ENCODE measurements at regions not wholly inside any gene's neighbourhood (a gene's known extent, or its start where the extent isn't known, plus 50 kb on each side); places are given as distances from the start of the nearest gene placed in this dataset.

DNA sequence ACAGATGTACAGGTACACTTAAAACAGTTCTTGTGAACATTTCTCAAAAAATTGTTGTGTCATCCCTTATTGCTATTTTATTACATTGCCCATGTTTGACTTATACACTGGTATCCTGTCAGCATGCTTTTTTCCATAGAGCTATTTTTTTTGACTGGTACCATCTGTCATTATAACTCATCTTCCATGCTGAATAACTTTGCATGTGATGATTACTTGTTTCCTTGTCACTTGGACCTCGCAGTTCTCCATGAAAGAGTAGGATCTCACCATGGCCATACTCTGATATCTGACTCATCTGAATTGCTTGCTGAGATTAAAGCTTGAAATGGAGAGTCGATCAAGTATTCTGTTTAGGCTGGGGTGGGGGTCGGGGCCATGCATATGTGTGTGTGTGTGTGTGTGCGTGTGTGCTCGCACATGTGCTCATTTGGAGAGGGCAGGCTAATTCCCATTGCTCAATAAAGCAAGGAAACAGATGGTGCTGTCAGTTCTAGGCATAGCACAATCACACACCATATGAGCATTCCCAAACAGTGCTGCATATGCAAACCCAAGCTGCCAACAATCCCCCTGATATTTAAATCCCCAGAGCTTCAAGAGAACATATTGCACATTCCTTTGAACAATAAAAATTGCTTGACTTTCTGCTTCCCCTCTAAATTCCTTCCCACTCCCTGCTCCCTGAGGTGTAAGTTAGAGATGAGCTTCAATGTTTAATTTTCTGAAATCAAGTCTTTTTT is 62.9 kb downstream of the NHLRC3 start:
- no peak overlapping the region for H3K27ac ChIP-seq
- TF ChIP-seq, protein P1, sequence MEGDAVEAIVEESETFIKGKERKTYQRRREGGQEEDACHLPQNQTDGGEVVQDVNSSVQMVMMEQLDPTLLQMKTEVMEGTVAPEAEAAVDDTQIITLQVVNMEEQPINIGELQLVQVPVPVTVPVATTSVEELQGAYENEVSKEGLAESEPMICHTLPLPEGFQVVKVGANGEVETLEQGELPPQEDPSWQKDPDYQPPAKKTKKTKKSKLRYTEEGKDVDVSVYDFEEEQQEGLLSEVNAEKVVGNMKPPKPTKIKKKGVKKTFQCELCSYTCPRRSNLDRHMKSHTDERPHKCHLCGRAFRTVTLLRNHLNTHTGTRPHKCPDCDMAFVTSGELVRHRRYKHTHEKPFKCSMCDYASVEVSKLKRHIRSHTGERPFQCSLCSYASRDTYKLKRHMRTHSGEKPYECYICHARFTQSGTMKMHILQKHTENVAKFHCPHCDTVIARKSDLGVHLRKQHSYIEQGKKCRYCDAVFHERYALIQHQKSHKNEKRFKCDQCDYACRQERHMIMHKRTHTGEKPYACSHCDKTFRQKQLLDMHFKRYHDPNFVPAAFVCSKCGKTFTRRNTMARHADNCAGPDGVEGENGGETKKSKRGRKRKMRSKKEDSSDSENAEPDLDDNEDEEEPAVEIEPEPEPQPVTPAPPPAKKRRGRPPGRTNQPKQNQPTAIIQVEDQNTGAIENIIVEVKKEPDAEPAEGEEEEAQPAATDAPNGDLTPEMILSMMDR (conservative IDR thresholded peaks at IDR 0.05) = no peak
- TF ChIP-seq ZFX (IDR thresholded peaks at IDR 0.05) = no peak

DNA sequence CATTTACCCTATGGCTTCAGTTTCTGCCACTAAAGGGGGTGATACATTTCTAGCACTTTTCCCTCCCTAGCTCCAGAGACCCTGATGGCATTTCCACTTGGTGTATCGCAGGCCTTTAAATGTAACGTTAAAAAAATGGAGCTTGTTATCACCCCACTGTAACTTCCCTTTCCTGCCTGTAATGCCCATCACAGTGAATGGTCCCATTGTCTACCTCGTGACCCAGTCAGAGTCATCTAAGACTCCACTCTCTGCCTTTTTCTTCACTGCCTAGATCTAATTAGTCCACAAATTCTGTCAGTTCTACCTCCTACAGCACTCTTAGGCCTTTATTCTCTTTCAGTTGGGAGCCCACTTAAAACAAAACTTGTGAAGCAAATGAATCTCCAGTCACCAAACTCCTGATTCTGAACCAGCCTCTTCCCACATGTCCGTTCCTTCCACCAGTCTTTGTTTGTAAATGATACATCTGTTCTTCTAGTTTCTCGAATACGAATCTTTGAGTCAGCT is 64.8 kb downstream of the NHLRC3 start:
- TF ChIP-seq ZFX (IDR thresholded peaks at IDR 0.05) = no peak
- TF ChIP-seq, protein P1 (conservative IDR thresholded peaks at IDR 0.05) = no peak
- H3K27ac ChIP-seq = no peak overlapping the region

DNA sequence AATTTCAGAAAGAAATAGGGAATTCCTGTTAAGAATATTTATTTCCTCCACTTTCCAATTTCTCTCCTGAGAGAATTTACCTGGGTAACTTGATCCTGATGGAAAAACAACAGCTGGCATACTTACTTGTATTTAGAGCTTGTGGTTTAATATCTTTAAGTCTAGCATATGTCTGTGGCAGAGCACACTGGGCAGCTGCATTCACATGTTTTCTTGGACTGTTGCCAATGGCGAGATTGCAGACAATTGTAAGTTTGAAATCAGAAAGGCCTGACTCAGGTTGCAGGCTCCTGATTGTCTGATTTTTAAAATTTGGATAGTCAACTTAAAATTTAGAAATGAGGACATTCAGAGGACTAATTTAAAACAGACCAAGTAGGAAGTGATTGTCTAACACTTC is 66.9 kb downstream of the NHLRC3 start:
- TF ChIP-seq, protein P1 (conservative IDR thresholded peaks at IDR 0.05) = no peak
- no peak for TF ChIP-seq ZFX (IDR thresholded peaks at IDR 0.05)
- H3K27ac ChIP-seq = no peak overlapping the region

- H3K27ac ChIP-seq = peak overlapping the region; percentile 26
- TF ChIP-seq, protein P1 (conservative IDR thresholded peaks at IDR 0.05) = no peak
- no peak for TF ChIP-seq ZFX (IDR thresholded peaks at IDR 0.05)
Measured at GRCh38 chr13:39106216-39107005, 68.2 kb downstream of the NHLRC3 start.

GRCh38 chr13:39107561-39107960 is 69.3 kb downstream of the NHLRC3 start:
- TF ChIP-seq ZFX (IDR thresholded peaks at IDR 0.05) = no peak
- TF ChIP-seq, protein P1 (conservative IDR thresholded peaks at IDR 0.05) = no peak
- H3K27ac ChIP-seq = no peak overlapping the region

DNA sequence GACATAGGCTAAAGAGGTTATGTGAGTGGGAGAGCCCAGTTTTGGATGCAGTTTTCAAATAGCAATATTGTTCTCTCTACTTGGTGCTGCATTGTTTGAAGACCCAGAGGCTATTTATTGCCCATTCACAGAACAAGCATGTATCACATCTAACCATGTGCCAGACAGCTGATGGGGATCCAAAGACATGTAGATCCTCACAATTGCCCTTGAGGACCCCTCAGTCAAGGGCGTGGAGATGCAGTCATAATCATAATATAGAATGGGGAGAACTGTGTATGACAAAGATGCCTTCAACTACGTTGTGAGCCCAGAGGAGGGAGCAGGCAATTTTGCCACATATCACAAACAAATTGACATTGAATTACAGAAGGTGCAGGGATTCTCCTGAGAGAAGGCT is 70.5 kb downstream of the NHLRC3 start:
- TF ChIP-seq, protein P1 (conservative IDR thresholded peaks at IDR 0.05) = no peak
- TF ChIP-seq ZFX (IDR thresholded peaks at IDR 0.05) = no peak
- H3K27ac ChIP-seq = no peak overlapping the region

GRCh38 chr13:39110518-39111097 is 72.4 kb downstream of the NHLRC3 start:
- H3K27ac ChIP-seq = no peak overlapping the region
- TF ChIP-seq, protein P1 (conservative IDR thresholded peaks at IDR 0.05) = no peak
- TF ChIP-seq ZFX (IDR thresholded peaks at IDR 0.05) = no peak

Measured in C4-2B (cell line).